K562 (cell line): ENCODE measurements at regions not wholly inside any gene's neighbourhood (a gene's known extent, or its start where the extent isn't known, plus 50 kb on each side); places are given as distances from the start of the nearest gene placed in this dataset.

Experiments used
- ATAC-seq: fragments of 200-7000 bp; cut with Tn5 transposase; 3 replicates; pipeline ENCODE4 v1.9.1; 2020; ENCODE audit warnings: moderate library complexity
- BruUV-seq: library from RNA; stranded (reverse); fragments of 400-500 nt; replicated peaks from 2 replicates; lab custom pipeline; 2021; lab: Mats Ljungman, UMichigan
- CTCF ChIA-PET: fragments of 300-600 bp; formaldehyde crosslinking; extraction: SDS; loops from one replicate; lab custom pipeline; 2021; ENCODE audit warnings: low intra/inter-chr PET ratio; lab: Yijun Ruan, JAX
- POLR2A ChIA-PET: fragments of 300-600, 350-650 bp; sonication (Branson Sonifier 250); formaldehyde crosslinking; extraction: SDS; loops from one replicate; lab custom pipeline; 2021; ENCODE audit warnings: antibody characterized with exemption, inconsistent platforms; lab: Yijun Ruan, JAX
- DNase-seq, 4 experiments: peaks; one replicate each; pipeline versions ENCODE4 v3.0.0 to v3.0.0-alpha.2; 2011 to 2018; ENCODE audit warnings: low spot score in 3 of 4, mixed read lengths in 3 of 4; ENCODE audit errors: extremely low read depth in 1 of 4
- FAIRE-seq: peaks from 2 replicates; lab custom pipeline; 2011; peaks lifted over from hg19 to GRCh38; lab: Jason Lieb, UNC
- H2AFZ ChIP-seq: 2 replicates; pipeline ENCODE4 v1.6.0; 2011; ENCODE audit warnings: low read depth, low read length, control low read depth, inconsistent platforms
- H3K27ac ChIP-seq: fragments of 200-600 bp; 3 replicates; pipeline ENCODE4 v1.8.0; 2011; ENCODE audit warnings: low read depth, mild to moderate bottlenecking, control low read depth, inconsistent platforms, low read length, moderate library complexity, mixed read lengths; ENCODE audit errors: extremely low read depth
- H3K27me3 ChIP-seq, 2 experiments: fragments of 300-600 bp in 1 of 2; 2 replicates in 1 of 2; 3 replicates in 1 of 2; pipeline versions ENCODE4 v1.6.0 to v1.8.0; 2011; ENCODE audit warnings: inconsistent platforms in 2 of 2, low read length in 2 of 2, mild to moderate bottlenecking in 1 of 2, mixed read lengths in 1 of 2, moderate library complexity in 1 of 2; ENCODE audit not compliant: control insufficient read depth in 2 of 2, insufficient read depth in 2 of 2
- H3K36me3 ChIP-seq: fragments of 300-600 bp; 3 replicates; pipeline ENCODE4 v1.8.0; 2011; ENCODE audit warnings: mild to moderate bottlenecking, low read length, inconsistent platforms; ENCODE audit not compliant: control insufficient read depth, insufficient read depth
- H3K4me1 ChIP-seq, 2 experiments: fragments of 200-600 bp in 1 of 2; replicated peaks in 1 of 2; 2 replicates in 1 of 2; 3 replicates in 1 of 2; pipeline versions ENCODE4 v1.5.1 to v1.8.0; 2011; ENCODE audit warnings: inconsistent platforms in 2 of 2, low read length in 2 of 2, mild to moderate bottlenecking in 1 of 2, mixed read lengths in 1 of 2, moderate library complexity in 1 of 2; ENCODE audit not compliant: control insufficient read depth in 2 of 2, insufficient read depth in 2 of 2
- H3K4me2 ChIP-seq: 2 replicates; pipeline ENCODE4 v1.6.1; 2011; ENCODE audit warnings: low read length, control low read depth, inconsistent platforms, mixed read lengths; ENCODE audit not compliant: insufficient read depth
- H3K4me3 ChIP-seq: fragments of 200-600 bp; sonication (generic), shearing (Covaris generic); 2 replicates; pipeline ENCODE4 v1.5.1; 2016; ENCODE audit warnings: control low read depth, inconsistent platforms
- H3K79me2 ChIP-seq: fragments of 200-600 bp; 3 replicates; pipeline ENCODE4 v1.8.0; 2011; ENCODE audit warnings: low read length, inconsistent platforms; ENCODE audit not compliant: control insufficient read depth, insufficient read depth
- H3K9ac ChIP-seq, 2 experiments: 2 replicates each; pipeline versions ENCODE4 v1.6.0 to v1.6.1; 2011; ENCODE audit warnings: low read depth in 2 of 2, low read length in 2 of 2, control low read depth in 1 of 2, inconsistent platforms in 1 of 2, mild to moderate bottlenecking in 1 of 2, mixed read lengths in 1 of 2; ENCODE audit not compliant: insufficient read depth in 1 of 2
- H3K9me1 ChIP-seq: one replicate; pipeline ENCODE4 v1.6.0; 2011; ENCODE audit warnings: inconsistent platforms, mild to moderate bottlenecking, low read length, moderate library complexity; ENCODE audit not compliant: control insufficient read depth, insufficient read depth
- H3K9me3 ChIP-seq: replicated peaks from 2 replicates; pipeline ENCODE4 v1.5.1; 2011; ENCODE audit warnings: low read depth, low read length, inconsistent platforms; ENCODE audit not compliant: control insufficient read depth, insufficient read depth
- H4K20me1 ChIP-seq: replicated peaks from 2 replicates; pipeline ENCODE4 v1.6.1; 2011; ENCODE audit warnings: low read length, inconsistent platforms, mixed read lengths; ENCODE audit not compliant: control insufficient read depth, insufficient read depth
- CEBPG ChIP-seq, 3 experiments: fragments of 200-800 bp in 1 of 3; sonication (Bioruptor generic) in 1 of 3; sonication (generic) in 1 of 3; formaldehyde crosslinking in 1 of 3; IDR thresholded peaks in 2 of 3; conservative IDR thresholded peaks in 1 of 3; 2 replicates each; pipeline versions ENCODE4 v1.6.1 to v1.8.0; 2016 to 2022; ENCODE audit warnings: missing compliant biosample characterization in 2 of 3, missing genetic modification characterization in 2 of 3, mild to moderate bottlenecking in 1 of 3, missing genetic modification reagents in 1 of 3
- CHCHD3 ChIP-seq: fragments of 250-450 bp; sonication (Bioruptor Pico); IDR thresholded peaks from 2 replicates; pipeline ENCODE4 v2.1.2; 2022; ENCODE audit warnings: mild to moderate bottlenecking
- CSDE1 ChIP-seq, 2 experiments: fragments of 450-650 bp; IDR thresholded peaks; 2 replicates each; pipeline ENCODE4 v1.6.1; 2016; ENCODE audit warnings: mild to moderate bottlenecking in 1 of 2
- GATAD2B ChIP-seq: fragments of 450-650 bp; IDR thresholded peaks from 2 replicates; pipeline ENCODE4 v1.6.1; 2017; ENCODE audit warnings: mild to moderate bottlenecking, borderline replicate concordance
- GTF2A2 ChIP-seq: IDR thresholded peaks from 2 replicates; pipeline ENCODE4 v1.6.1; 2016; ENCODE audit warnings: mild to moderate bottlenecking, missing genetic modification characterization, missing compliant biosample characterization
- HES1 ChIP-seq: fragments of 450-650 bp; IDR thresholded peaks from 2 replicates; pipeline ENCODE4 v1.6.1; 2016; ENCODE audit warnings: low read depth, mild to moderate bottlenecking, moderate library complexity
- KLF6 ChIP-seq: fragments of 250-450 bp; sonication (Bioruptor Pico); IDR thresholded peaks from 2 replicates; pipeline ENCODE4 v1.4.0; 2020; ENCODE audit warnings: mild to moderate bottlenecking, moderate library complexity, borderline replicate concordance
- LCOR ChIP-seq: sonication (generic); formaldehyde crosslinking; IDR thresholded peaks from 2 replicates; pipeline ENCODE4 v1.8.0; 2022; ENCODE audit warnings: mild to moderate bottlenecking, missing genetic modification reagents
- MAFK ChIP-seq: IDR thresholded peaks from 2 replicates; pipeline ENCODE4 v1.6.1; 2011; ENCODE audit warnings: low read length, improper control_type of control experiment
- POLR3G ChIP-seq: IDR thresholded peaks from 2 replicates; pipeline ENCODE4 v1.6.1; 2011; ENCODE audit not compliant: insufficient read length, insufficient replicate concordance; ENCODE audit errors: extremely low read depth
- RHOXF2B ChIP-seq: fragments of 250-450 bp; sonication (Bioruptor Pico); conservative IDR thresholded peaks from 2 replicates; pipeline ENCODE4 v1.5.1; 2021
- SIRT6 ChIP-seq: IDR thresholded peaks from one replicate; pipeline ENCODE4 v1.6.1; 2012; ENCODE audit warnings: low read depth, mild to moderate bottlenecking, control low read depth, inconsistent platforms, low read length, moderate library complexity
- SREBF1 ChIP-seq: fragments of 150-350 bp; IDR thresholded peaks from 2 replicates; pipeline ENCODE4 v1.6.1; 2014; ENCODE audit warnings: antibody characterized with exemption, low read depth, low read length, borderline replicate concordance
- ZBTB9 ChIP-seq: fragments of 450-650 bp; formaldehyde crosslinking; IDR thresholded peaks from 2 replicates; pipeline ENCODE4 v1.4.0; 2020; ENCODE audit warnings: mild to moderate bottlenecking, moderate library complexity
- ZKSCAN3 ChIP-seq: fragments of 250-450 bp; sonication (Bioruptor Pico); IDR thresholded peaks from 2 replicates; pipeline ENCODE4 v1.4.0; 2020
- ZNF436 ChIP-seq: fragments of 250-450, 450-650 bp; sonication (Bioruptor Pico); formaldehyde crosslinking; IDR thresholded peaks from 2 replicates; pipeline ENCODE4 v1.7.0; 2020; ENCODE audit warnings: mild to moderate bottlenecking
- ZNF717 ChIP-seq: fragments of 250-450 bp; sonication (Bioruptor Pico); IDR thresholded peaks from 2 replicates; pipeline ENCODE4 v1.5.0; 2021
- WGBS: fragments of 100-300 bp; shearing (Covaris generic); methylation state at CpG from one replicate; pipeline ENCODE4 v1.1.6; 2016; ENCODE audit warnings: low coverage, mixed read lengths; ENCODE audit not compliant: insufficient coverage; ENCODE audit errors: missing lambda C conversion rate; 5-methylcytosine and 5-hydroxymethylcytosine counted together
- in situ Hi-C: fragments of 300-500 bp; cut with MboI; formaldehyde crosslinking; loops from 4 replicates; pipeline ENCODE4 v1.15.0; 2018; ENCODE audit warnings: inconsistent platforms, mixed read lengths
- intact Hi-C: fragments of 100-400 bp; cut with micrococcal nuclease; formaldehyde crosslinking; loops from 2 replicates; pipeline ENCODE4 v1.14.2; 2022
- TF ChIP-seq, protein P1 (sequence below): fragments of 450-650 bp; conservative IDR thresholded peaks from 2 replicates; pipeline ENCODE4 v1.6.1; 2016; ENCODE audit warnings: missing genetic modification characterization, low read depth, mild to moderate bottlenecking, control low read depth, missing compliant biosample characterization

DNA sequence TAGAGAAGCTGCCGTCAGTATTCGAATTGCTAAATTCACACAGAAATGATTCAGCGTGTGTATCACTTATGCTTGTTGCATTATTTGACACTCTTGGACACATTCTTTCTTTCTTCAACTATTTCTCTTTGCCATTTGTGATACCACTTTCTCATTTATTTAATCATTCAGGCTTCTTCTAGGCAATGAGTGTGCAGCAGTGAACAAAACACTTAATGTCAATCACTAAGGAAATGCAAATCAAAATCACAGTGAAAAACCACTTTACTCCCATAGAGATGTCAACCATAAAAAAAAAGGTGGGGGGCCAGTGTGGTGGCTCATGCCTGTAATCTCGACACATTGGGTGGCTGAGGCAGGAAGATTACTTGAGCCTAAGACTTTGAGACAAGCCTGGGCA lies 214.6 kb downstream of the FLRT2 start (continued):
- TF ChIP-seq HES1 (no peak), LCOR (CRISPR knock-in tag) (no peak), SREBF1 (no peak), ZKSCAN3 (CRISPR knock-in tag) (no peak), ZNF436 (CRISPR knock-in tag) (no peak)
- TF ChIP-seq, protein P1, sequence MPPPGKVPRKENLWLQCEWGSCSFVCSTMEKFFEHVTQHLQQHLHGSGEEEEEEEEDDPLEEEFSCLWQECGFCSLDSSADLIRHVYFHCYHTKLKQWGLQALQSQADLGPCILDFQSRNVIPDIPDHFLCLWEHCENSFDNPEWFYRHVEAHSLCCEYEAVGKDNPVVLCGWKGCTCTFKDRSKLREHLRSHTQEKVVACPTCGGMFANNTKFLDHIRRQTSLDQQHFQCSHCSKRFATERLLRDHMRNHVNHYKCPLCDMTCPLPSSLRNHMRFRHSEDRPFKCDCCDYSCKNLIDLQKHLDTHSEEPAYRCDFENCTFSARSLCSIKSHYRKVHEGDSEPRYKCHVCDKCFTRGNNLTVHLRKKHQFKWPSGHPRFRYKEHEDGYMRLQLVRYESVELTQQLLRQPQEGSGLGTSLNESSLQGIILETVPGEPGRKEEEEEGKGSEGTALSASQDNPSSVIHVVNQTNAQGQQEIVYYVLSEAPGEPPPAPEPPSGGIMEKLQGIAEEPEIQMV = no peak

DNA sequence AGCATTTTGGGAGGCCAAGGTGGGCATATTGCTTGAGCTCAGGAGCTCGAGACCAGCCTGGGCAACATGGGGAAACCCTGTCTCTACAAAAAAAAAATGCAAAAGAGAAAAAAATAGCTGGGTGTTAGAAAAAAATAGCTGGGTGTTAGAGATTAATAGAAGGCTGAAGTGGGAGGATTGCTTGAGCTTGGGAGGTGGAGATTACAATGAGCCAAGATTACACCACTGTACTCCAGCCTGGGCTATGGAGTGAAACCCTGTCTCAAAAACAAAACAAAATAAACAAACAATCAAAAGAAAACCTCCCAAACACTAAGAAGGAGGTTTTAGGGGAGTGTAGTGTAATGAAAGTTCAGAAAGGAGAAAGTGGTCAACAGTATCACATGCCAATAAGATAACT lies 202.1 kb downstream of the FLRT2 start:
- no peak overlapping the region for H3K27ac ChIP-seq
- no peaks in the 10 kb centered on the region for H3K79me2 ChIP-seq
- in situ Hi-C loops = no loop called here
- no peaks in the 10 kb centered on the region for H3K27me3 ChIP-seq
- no peak overlapping the region for H3K4me3 ChIP-seq
- DNase-seq (no peak), ATAC-seq (no peak), FAIRE-seq (no peak)
- BruUV-seq = no TSS peak
- H3K4me2 ChIP-seq = no peak overlapping the region
- 0% methylated on average over 1 of the region's 1 CpG for WGBS
- no peak overlapping the region for H2AFZ ChIP-seq
- no peaks in the 10 kb centered on the region for H3K9me3 ChIP-seq
- ChIA-PET POLR2A (interaction anchor here (0.6 kb wide), 1 partner anchor 36 kb away, joined by 3 read pairs; no protein-coding TSS in a partner anchor), CTCF (no interaction called here)
- H3K4me1 ChIP-seq = no peaks in the 10 kb centered on the region
- no peak overlapping the region for H3K9ac ChIP-seq
- H3K36me3 ChIP-seq = no peaks in the 10 kb centered on the region
- intact Hi-C loops = no loop called here
- H3K9me1 ChIP-seq = no peaks in the 10 kb centered on the region
- no peaks in the 10 kb centered on the region for H4K20me1 ChIP-seq
- no peak for TF ChIP-seq ZNF717 (CRISPR knock-in tag)
- TF ChIP-seq SIRT6 = no peak
- TF ChIP-seq ZBTB9 = no peak
- no peak for TF ChIP-seq GATAD2B
- TF ChIP-seq RHOXF2B (CRISPR knock-in tag) = no peak
- TF ChIP-seq MAFK = no peak
- no peak for TF ChIP-seq CSDE1 (IDR thresholded peaks at IDR 0.05)
- TF ChIP-seq CHCHD3 (CRISPR knock-in tag) = no peak
- no peak for TF ChIP-seq CEBPG (CRISPR knock-in tag; IDR thresholded peaks at IDR 0.05)
- TF ChIP-seq CEBPG (tag; conservative IDR thresholded peaks at IDR 0.05 in 1 of 2, IDR thresholded peaks at IDR 0.05 in 1 of 2) = no peak
- no peak for TF ChIP-seq GTF2A2 (tag)
- TF ChIP-seq POLR3G = no peak
- TF ChIP-seq KLF6 (CRISPR knock-in tag) = no peak
